H9 (cell line): ENCODE measurements at regions not wholly inside any gene's neighbourhood (a gene's known extent, or its start where the extent isn't known, plus 50 kb on each side); places are given as distances from the start of the nearest gene placed in this dataset.

Experiments
- DNase-seq: peaks from one replicate; pipeline ENCODE4 v3.0.0-alpha.2; 2017
- H2AFZ ChIP-seq: one replicate; pipeline ENCODE4 v1.6.1; 2013; ENCODE audit warnings: mild to moderate bottlenecking, low read length, control low read depth, moderate library complexity
- H2AK5ac ChIP-seq: 2 replicates; pipeline ENCODE4 v1.6.1; 2013; ENCODE audit warnings: low read length, control low read depth, mixed read lengths; ENCODE audit not compliant: insufficient read length
- H2BK120ac ChIP-seq: one replicate; pipeline ENCODE4 v1.6.1; 2013; ENCODE audit warnings: low read depth, mild to moderate bottlenecking, low read length, control low read depth, inconsistent platforms; ENCODE audit not compliant: poor library complexity, severe bottlenecking
- H2BK12ac ChIP-seq: 2 replicates; pipeline ENCODE4 v1.6.1; 2013; ENCODE audit warnings: low read length, control low read depth, mixed read lengths, low read depth; ENCODE audit not compliant: insufficient read length
- H2BK15ac ChIP-seq: 2 replicates; pipeline ENCODE4 v1.6.1; 2013; ENCODE audit warnings: low read depth, low read length, control low read depth
- H2BK20ac ChIP-seq: one replicate; pipeline ENCODE4 v1.6.1; 2013; ENCODE audit warnings: low read depth, mild to moderate bottlenecking, low read length, control low read depth, inconsistent platforms; ENCODE audit not compliant: poor library complexity, severe bottlenecking
- H2BK5ac ChIP-seq: 2 replicates; pipeline ENCODE4 v1.6.1; 2013; ENCODE audit warnings: low read length, control low read depth, mixed read lengths; ENCODE audit not compliant: insufficient read length
- H3K14ac ChIP-seq: 2 replicates; pipeline ENCODE4 v1.6.1; 2013; ENCODE audit warnings: low read length, control low read depth; ENCODE audit not compliant: insufficient read depth
- H3K18ac ChIP-seq: 2 replicates; pipeline ENCODE4 v1.6.1; 2013; ENCODE audit warnings: low read depth, mild to moderate bottlenecking, mixed read lengths, low read length, control low read depth; ENCODE audit not compliant: insufficient read length
- H3K23ac ChIP-seq: 2 replicates; pipeline ENCODE4 v1.6.1; 2013; ENCODE audit warnings: low read length, control low read depth, mixed read lengths, low read depth; ENCODE audit not compliant: insufficient read length
- H3K23me2 ChIP-seq: 2 replicates; pipeline ENCODE4 v1.6.1; 2013; ENCODE audit warnings: low read depth, mild to moderate bottlenecking, mixed read lengths, low read length, control low read depth; ENCODE audit not compliant: insufficient read length, poor library complexity, severe bottlenecking
- H3K27ac ChIP-seq: 2 replicates; pipeline ENCODE4 v1.5.1; 2013; ENCODE audit warnings: low read length, control low read depth, mixed read lengths, low read depth; ENCODE audit not compliant: insufficient read length
- H3K27me3 ChIP-seq: 2 replicates; pipeline ENCODE4 v1.6.1; 2013; ENCODE audit warnings: low read length, control low read depth, inconsistent platforms; ENCODE audit not compliant: insufficient read depth
- H3K4ac ChIP-seq: 2 replicates; pipeline ENCODE4 v1.6.1; 2013; ENCODE audit warnings: low read depth, mild to moderate bottlenecking, control low read depth, inconsistent platforms, low read length, moderate library complexity
- H3K4me1 ChIP-seq: 2 replicates; pipeline ENCODE4 v1.6.1; 2013; ENCODE audit warnings: low read length, control low read depth, inconsistent platforms; ENCODE audit not compliant: insufficient read depth
- H3K4me2 ChIP-seq: 2 replicates; pipeline ENCODE4 v1.6.1; 2013; ENCODE audit warnings: low read length, control low read depth, mixed read lengths; ENCODE audit not compliant: insufficient read length, insufficient read depth
- H3K56ac ChIP-seq: 2 replicates; pipeline ENCODE4 v1.6.1; 2013; ENCODE audit warnings: low read depth, mild to moderate bottlenecking, mixed read lengths, low read length, control low read depth; ENCODE audit not compliant: insufficient read length
- H3K79me1 ChIP-seq: 2 replicates; pipeline ENCODE4 v1.6.1; 2013; ENCODE audit warnings: low read depth, mild to moderate bottlenecking, moderate library complexity, low read length, control low read depth, inconsistent platforms; ENCODE audit not compliant: insufficient read depth, poor library complexity, severe bottlenecking
- H3K79me2 ChIP-seq: 2 replicates; pipeline ENCODE4 v1.6.1; 2013; ENCODE audit warnings: low read length, control low read depth, inconsistent platforms; ENCODE audit not compliant: insufficient read depth
- H3K9ac ChIP-seq: 2 replicates; pipeline ENCODE4 v1.6.1; 2013; ENCODE audit warnings: low read length, control low read depth, mixed read lengths; ENCODE audit not compliant: insufficient read length; ENCODE audit errors: extremely low read depth
- H3K9me3 ChIP-seq: one replicate; pipeline ENCODE4 v1.6.1; 2013; ENCODE audit warnings: low read depth, low read length, inconsistent platforms; ENCODE audit not compliant: control insufficient read depth
- H3T11ph ChIP-seq: one replicate; pipeline ENCODE4 v1.6.1; 2013; ENCODE audit warnings: mild to moderate bottlenecking, low read length, control low read depth, inconsistent platforms
- H4K20me1 ChIP-seq: one replicate; pipeline ENCODE4 v1.6.1; 2013; ENCODE audit not compliant: control insufficient read depth, insufficient read length, insufficient read depth
- H4K5ac ChIP-seq: 2 replicates; pipeline ENCODE4 v1.6.1; 2013; ENCODE audit warnings: low read depth, mild to moderate bottlenecking, mixed read lengths, low read length, control low read depth; ENCODE audit not compliant: insufficient read length
- H4K8ac ChIP-seq: replicated peaks from 2 replicates; pipeline ENCODE4 v1.6.1; 2013; ENCODE audit warnings: low read length, control low read depth, mixed read lengths, low read depth; ENCODE audit not compliant: insufficient read length
- H4K91ac ChIP-seq: 2 replicates; pipeline ENCODE4 v1.6.1; 2013; ENCODE audit warnings: low read depth, mild to moderate bottlenecking, moderate library complexity, mixed read lengths, low read length, control low read depth; ENCODE audit not compliant: insufficient read length
- H3K27ac Mint-ChIP-seq, 3 experiments: 2 replicates in 2 of 3; 3 replicates in 1 of 3; pipeline ENCODE4 v1.8.0; 2020 to 2021; ENCODE audit warnings: mixed read lengths in 3 of 3, mild to moderate bottlenecking in 1 of 3, moderate library complexity in 1 of 3
- H3K27me3 Mint-ChIP-seq: 2 replicates; pipeline ENCODE4 v1.8.0; 2021; ENCODE audit warnings: low read depth, mild to moderate bottlenecking, moderate library complexity, mixed read lengths
- H3K36me3 Mint-ChIP-seq, 3 experiments: 2 replicates in 2 of 3; 3 replicates in 1 of 3; pipeline ENCODE4 v1.8.0; 2020 to 2021; ENCODE audit warnings: low read depth in 3 of 3, mixed read lengths in 3 of 3; ENCODE audit not compliant: insufficient read depth in 1 of 3
- H3K4me1 Mint-ChIP-seq, 2 experiments: 2 replicates each; pipeline ENCODE4 v1.8.0; 2020; ENCODE audit warnings: mixed read lengths in 2 of 2
- H3K4me3 Mint-ChIP-seq, 2 experiments: 2 replicates in 1 of 2; 3 replicates in 1 of 2; pipeline ENCODE4 v1.8.0; 2020 to 2021; ENCODE audit warnings: mild to moderate bottlenecking in 2 of 2, mixed read lengths in 2 of 2, moderate library complexity in 1 of 2
- H3K9me3 Mint-ChIP-seq, 2 experiments: 2 replicates in 1 of 2; 3 replicates in 1 of 2; pipeline ENCODE4 v1.8.0; 2020; ENCODE audit warnings: mild to moderate bottlenecking in 2 of 2, mixed read lengths in 2 of 2, moderate library complexity in 1 of 2
- WGBS: extraction: QIAGEN DNeasy Blood & Tissue Kit; methylation state at CpG from one replicate; pipeline ENCODE4 v1.1.7; 2013; ENCODE audit warnings: missing lambda C conversion rate, low lambda C conversion rate, mixed read lengths; ENCODE audit not compliant: insufficient read length; ENCODE audit errors: extremely low coverage; 5-methylcytosine and 5-hydroxymethylcytosine counted together
- TF ChIP-seq, protein P1 (sequence below): fragments of 200-600 bp; sonication (generic); conservative IDR thresholded peaks from 3 replicates; pipeline ENCODE4 v1.8.0; 2021; ENCODE audit warnings: antibody characterized with exemption, mild to moderate bottlenecking

DNA sequence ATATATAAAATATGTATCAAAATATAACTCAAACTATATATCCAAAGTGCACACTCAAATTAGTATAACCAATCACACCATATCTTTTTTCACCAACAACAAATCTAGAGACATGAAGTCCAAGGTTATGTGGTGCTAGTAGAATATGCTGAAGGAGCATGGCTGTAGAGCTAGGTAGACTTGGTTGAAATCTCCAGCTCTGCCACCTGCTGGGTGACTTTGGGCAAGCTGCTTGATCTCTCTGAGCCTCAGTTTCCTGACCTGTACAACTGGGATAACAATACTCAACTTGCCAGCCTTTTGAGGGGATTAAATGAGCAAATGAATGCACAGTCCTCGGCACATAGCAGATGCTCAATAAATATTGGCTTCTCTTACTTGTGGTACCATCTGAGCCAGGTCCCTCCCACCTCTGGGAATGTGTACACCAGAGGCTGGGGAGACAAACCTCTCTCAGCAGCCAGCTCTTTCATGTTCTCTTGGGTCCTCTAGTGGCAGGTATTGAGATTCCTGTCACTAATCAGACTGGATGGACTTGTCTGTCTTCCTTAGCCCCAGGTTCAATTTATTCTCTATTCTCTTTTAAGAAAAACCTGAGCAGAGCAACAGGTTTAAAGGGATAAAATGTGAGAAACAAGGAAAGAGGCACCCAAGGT lies 94.3 kb upstream of the PDE1C start:
- TF ChIP-seq, protein P1, sequence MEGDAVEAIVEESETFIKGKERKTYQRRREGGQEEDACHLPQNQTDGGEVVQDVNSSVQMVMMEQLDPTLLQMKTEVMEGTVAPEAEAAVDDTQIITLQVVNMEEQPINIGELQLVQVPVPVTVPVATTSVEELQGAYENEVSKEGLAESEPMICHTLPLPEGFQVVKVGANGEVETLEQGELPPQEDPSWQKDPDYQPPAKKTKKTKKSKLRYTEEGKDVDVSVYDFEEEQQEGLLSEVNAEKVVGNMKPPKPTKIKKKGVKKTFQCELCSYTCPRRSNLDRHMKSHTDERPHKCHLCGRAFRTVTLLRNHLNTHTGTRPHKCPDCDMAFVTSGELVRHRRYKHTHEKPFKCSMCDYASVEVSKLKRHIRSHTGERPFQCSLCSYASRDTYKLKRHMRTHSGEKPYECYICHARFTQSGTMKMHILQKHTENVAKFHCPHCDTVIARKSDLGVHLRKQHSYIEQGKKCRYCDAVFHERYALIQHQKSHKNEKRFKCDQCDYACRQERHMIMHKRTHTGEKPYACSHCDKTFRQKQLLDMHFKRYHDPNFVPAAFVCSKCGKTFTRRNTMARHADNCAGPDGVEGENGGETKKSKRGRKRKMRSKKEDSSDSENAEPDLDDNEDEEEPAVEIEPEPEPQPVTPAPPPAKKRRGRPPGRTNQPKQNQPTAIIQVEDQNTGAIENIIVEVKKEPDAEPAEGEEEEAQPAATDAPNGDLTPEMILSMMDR = peak; percentile 78
- Histone ChIP-seq H3K23ac (no peak overlapping the region), H2AK5ac (no peak overlapping the region), H3K4me1 (no peaks in the 10 kb centered on the region), H3K23me2 (no peaks in the 10 kb centered on the region), H2BK20ac (no peak overlapping the region), H4K91ac (no peak overlapping the region), H2BK15ac (no peak overlapping the region), H3K4me2 (no peak overlapping the region), H2BK5ac (no peak overlapping the region), H3K9ac (no peak overlapping the region), H2AFZ (no peak overlapping the region), H3K18ac (no peak overlapping the region), H2BK12ac (no peak overlapping the region), H3K27me3 (no peaks in the 10 kb centered on the region), H4K5ac (no peak overlapping the region), H3T11ph (no peak overlapping the region), H3K79me2 (no peaks in the 10 kb centered on the region), H4K8ac (no peak overlapping the region), H3K9me3 (no peaks in the 10 kb centered on the region), H3K4ac (no peak overlapping the region), H4K20me1 (no peaks in the 10 kb centered on the region), H3K14ac (no peak overlapping the region), H2BK120ac (no peak overlapping the region), H3K56ac (no peak overlapping the region), H3K79me1 (no peaks in the 10 kb centered on the region), H3K27ac (no peak overlapping the region)
- WGBS = no CpG with 5 or more reads among the region's 1 CpG
- Mint-ChIP-seq H3K27me3 (peaks cover 12% of the 10 kb centered on the region), H3K27ac (no peak overlapping the region; a peak in 1 of 7 replicates), H3K9me3 (no peaks in the 10 kb centered on the region), H3K4me1 (peaks cover 2 to 5% of the 10 kb centered on the region in 2 experiments; a peak in 2 of 4 replicates), H3K36me3 (no peaks in the 10 kb centered on the region), H3K4me3 (no peak overlapping the region)
- peak; percentile 64 for DNase-seq
